DMS53 (cell line): ENCODE measurements at regions not wholly inside any gene's neighbourhood (a gene's known extent, or its start where the extent isn't known, plus 50 kb on each side); places are given as distances from the start of the nearest gene placed in this dataset.

Source experiments
- DNase-seq: peaks from one replicate; lab custom pipeline; 2025; lab: John Stamatoyannopoulos, UW

DNA sequence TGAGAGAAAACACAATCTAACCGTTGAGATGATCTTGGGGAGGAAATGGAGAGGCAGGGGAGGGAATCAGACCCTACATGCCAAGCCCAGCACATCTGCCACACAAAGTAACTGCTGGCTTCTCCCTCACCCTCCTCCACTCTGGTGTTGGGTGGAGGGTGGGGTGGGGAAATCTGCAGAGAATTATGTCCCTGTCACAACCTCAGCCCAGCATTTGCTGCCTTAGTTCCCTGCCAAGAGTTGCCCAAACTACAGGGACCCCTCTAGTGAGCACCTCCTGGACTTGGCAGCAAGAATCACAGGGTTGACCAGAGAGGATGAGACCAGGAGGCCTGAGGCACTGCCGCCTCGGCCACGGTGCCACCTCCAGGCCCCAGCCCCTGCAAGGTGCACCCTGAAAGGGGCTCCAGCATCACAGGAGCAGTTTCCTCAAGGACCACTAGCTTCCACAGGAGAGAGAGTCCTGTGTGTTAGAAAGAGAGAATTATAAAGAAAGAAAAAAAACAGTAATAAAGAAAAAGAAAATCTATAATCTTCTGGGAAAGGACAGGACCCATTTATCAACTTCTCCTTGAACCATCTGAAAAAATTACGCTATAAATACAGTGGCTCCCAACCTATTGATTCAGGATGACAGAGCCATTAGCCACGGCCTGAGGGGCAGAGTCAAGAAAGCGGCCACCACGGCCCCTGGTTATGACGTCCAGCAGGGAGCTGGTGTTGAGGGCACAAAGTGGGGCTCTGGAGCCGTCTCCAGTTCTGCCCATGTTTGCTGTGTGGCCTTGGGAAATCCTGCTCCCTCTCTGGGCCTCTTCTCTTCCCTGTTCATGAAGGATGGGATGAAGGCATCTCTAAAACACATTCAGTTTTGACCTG, 451.7 kb downstream of the MATN1 start:
- no peak for DNase-seq

- no peak for DNase-seq
These were observed 452.9 kb downstream of the MATN1 start for GRCh38 chr1:30270461-30270860.

DNA sequence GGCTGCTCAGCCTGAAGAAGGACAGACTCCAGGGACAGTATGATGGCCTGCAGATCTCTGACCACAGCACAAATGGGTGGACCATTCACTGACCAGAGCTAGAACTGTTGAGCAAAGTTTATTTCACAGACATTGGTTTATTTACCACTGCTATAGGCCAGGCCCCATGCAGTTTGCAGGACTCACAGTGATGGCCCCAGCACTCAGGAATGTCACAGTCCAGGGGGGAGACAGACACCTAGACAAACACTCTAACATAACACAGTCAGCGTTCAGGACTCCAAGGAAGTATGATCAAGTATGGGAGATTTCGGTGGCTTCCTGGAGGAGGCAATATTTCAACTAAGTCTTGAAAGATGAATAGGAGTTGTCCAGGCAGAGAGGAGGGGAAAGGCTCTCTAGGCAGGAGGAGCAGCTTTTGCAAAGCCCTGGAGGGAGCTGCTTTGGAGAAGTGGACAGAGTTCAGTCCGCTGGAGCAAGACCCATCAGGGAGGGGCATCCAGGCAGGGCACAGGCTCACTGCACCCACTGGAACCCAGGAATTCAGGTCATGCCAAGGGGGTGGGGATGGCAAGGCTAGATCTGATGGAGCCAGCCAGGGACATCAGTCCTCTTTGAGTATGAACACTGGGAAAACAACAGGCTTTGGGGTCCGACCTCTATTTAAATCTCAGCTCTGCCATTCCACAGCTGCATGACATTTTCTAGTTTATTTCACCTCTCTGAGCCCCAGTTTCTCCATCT, 454.3 kb downstream of the MATN1 start:
- no peak for DNase-seq

DNA sequence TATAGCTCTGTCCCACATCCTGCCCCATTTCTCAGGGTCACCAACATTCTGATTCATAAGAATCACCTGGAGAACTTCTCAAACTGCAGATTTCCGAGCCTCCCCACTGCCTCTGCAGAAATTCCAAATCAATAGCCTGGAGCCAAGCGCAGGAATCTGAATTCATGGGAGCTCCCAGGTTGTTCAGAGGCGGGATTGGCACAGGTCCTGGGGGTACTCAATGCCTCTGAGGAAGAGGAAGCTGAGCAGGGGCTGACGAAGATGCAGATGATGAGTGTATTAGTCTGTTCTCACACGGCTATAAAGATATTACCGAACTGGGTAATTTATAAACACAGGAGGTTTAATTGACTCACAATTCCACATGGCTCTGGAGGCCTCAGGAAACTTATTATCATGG, 455.5 kb downstream of the MATN1 start:
- DNase-seq: no peak

- no peak for DNase-seq
These were observed 456.3 kb downstream of the MATN1 start for GRCh38 chr1:30267046-30267445.

DNA sequence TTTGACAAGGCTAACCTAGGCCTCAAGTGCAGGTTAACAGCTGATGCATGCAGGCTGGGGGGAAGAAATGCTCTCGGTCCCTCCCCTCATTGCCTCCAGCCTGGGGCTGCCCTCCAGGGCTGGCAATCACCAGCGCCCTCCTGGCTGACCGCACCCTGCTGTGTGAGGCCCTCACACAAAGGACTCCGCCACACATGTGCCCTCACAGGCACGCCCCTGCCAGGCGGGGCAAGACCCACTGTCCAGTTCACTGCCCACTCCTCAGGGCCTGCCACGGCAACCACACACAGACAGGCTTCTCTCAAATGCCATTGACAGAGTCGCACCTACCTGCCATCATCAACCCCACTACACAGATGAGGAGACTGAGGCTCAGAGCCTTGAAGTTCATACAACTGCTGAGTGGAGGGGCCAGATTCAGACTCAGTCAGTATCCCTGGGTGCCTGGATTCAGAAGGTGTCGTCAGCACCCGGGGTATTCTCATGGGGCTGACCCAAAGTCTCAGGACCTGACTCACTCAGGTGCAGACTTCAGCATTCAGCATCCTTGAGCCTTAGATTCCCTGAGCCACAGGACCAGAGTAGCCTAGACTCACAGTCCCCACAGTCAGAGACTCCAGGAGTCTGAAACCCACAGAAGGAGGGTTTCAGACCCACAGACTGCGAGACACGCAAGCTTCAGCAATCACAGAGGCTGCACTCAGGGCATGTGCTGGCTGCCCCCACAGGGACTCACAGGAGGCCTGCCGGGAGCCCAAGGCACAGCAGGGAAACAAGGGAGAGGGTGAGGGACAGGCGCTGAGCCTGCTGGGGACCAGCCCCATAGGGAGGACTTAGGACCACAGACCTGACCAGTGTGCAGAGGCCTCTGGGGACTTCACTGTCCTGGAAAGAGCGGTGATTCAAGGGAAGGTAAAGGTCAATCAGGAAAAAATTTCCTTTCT, 458.0 kb downstream of the MATN1 start:
- DNase-seq: no peak

DNA sequence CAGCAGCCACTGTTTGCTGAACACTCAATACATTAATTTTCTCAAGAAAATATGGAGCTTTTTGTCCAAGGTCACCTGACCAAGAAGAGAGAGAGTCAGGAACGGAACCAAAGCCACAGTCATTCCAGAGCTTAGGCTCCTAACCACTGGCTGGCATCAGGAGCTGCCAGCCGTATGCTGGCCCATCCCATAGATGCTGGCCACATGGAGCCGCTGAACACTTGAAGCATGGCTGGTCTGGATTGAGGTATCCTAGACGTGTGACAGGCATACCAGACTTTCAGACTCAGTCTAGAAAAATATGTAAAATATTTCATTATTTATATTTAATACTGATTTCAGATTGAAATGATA, 458.7 kb downstream of the MATN1 start:
- no peak for DNase-seq

GRCh38 chr1:30263888-30264671, 459.3 kb downstream of the MATN1 start:
- no peak for DNase-seq

GRCh38 chr1:30263405-30263804, 460.0 kb downstream of the MATN1 start:
- DNase-seq: no peak

- DNase-seq: no peak
These were observed 461.2 kb downstream of the MATN1 start for GRCh38 chr1:30262158-30262557.

- DNase-seq: no peak
These were observed 463.1 kb downstream of the MATN1 start for GRCh38 chr1:30260318-30260717.

GRCh38 chr1:30259631-30260030, 463.8 kb downstream of the MATN1 start:
- no peak for DNase-seq

- no peak for DNase-seq
These were observed 464.5 kb downstream of the MATN1 start for GRCh38 chr1:30258876-30259275.

DNA sequence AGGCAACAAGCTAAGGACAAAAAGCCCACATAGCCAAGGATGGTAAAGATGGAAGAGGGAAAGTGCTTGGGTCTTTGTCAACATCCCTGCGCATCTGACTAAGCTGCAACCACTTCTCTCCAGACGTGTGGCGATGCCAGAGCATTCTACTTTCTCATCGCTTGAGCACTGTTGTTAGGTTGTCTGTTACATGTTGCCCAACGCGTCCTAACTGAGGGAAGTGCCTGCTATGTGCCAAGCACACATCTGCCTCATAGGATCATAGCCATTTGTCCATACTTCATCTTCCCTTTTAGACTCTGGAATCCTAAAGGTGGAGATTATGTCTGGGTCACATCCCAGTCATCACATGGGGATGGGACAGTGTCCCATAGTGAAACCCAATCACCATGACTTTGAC, 464.9 kb downstream of the MATN1 start:
- DNase-seq: no peak

DNA sequence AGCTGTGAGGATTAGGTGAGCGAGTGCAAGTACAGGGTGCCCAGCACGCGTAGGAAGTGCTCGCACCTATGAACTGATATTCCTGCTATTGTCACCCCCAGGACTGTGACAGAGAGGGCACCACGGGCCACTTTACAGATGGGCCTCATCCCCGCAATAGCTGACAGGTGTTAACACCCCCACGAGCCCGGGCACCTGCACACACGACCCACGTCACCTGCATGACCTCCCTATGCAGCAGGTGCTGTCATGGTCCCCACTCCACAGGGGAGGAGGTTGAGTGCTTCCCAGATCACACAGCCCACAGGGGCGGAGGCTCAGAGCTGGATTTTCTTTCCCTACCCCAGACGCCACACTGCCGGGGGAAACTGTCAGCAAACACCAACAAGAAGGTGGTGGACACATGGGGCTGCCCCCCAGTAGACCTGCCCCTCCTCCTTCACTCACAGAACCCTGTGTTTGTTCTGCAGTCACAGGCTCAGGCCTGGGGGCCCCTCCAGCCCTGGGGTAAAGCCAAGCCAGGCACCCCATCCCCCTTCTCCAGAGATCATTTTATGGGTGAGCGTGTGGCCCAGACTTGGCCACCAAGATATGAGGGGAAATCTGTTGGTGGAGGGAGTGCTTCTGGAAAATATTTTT, 465.5 kb downstream of the MATN1 start:
- DNase-seq: no peak

- DNase-seq: no peak
These were observed 466.1 kb downstream of the MATN1 start for GRCh38 chr1:30257322-30257721.

DNA sequence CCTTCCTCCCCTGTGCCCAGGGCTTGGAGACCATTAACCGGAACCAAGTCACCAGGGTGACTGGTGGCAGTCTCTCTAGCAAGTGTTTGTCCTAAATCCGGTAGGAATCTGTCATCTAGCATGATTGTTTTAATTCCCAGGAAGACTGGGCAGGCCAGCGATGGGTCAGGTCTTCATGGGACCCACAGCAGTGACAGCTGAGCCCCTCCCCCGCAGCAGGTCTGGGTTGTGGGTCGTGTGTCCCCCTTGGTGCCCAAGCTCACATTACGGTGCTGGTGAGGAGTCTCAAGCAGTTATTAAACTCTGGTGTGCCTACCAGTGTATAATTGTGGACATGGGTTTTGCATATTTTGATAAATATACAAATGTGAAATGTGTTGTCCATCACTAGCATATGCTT, 466.5 kb downstream of the MATN1 start:
- no peak for DNase-seq

GRCh38 chr1:30255111-30255724, 468.2 kb downstream of the MATN1 start:
- no peak for DNase-seq

DNA sequence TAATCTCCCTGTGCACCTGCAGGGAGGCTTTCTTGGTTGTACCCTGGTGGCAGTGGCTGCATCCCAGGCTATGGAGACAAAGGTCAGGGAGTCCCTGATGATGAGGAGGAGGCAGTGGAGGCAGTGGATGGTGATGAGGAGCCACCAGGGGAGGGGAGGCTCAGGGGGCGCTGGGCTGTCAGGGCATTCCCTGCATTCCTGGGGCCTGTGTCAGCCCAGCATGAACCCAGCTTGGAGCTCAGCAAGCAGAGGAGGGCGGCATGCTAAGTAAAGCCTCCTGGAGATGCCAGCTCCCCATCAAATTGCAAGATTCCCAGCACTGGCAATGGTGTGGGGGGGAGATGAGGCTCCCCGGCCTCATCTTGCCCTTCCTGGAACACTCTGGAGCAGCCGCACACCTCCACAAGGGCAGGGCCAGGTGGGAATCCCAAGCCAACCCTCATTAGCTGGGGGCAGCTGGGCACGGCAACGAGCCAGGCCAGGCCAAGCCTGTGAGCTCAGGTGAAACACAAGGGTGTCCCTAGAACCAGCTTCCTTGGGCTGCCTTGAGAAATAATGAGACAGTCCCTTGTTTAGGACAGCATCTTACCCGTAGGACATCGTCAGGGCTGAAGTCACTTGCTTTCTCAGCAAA, 469.5 kb downstream of the MATN1 start:
- no peak for DNase-seq

DNA sequence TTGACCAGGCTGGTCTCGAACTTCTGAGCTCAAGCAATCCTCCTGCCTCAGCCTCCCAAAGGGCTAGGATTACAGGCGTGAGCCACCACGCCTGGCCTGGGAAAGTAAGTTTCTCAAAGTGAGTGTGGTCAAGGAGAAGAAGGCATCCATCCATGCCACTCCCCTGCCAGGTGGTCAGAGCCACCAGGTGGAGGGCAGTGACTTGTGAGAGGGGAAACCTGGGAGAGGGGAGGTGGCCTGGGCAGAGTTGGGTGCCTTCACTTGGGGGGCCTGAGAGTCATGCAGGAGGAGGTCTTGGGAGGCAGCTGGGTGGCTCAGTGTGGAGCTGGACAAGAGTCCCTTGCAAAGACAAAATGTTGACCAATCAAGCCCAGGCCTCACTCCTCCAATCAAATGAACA, 470.0 kb downstream of the MATN1 start:
- no peak for DNase-seq
